Sigmoid colon (tissue), 4 donors: ENCODE measurements at regions not wholly inside any gene's neighbourhood (a gene's known extent, or its start where the extent isn't known, plus 50 kb on each side); places are given as distances from the start of the nearest gene placed in this dataset.

ENCODE experiments used
- CTCF ChIP-seq, 4 experiments: fragments of 450-650 bp in 3 of 4; fragments of 200-600 bp in 1 of 4; IDR thresholded peaks; one replicate each; pipeline ENCODE4 v1.5.1; 2016 to 2019; ENCODE audit warnings: antibody characterized with exemption in 4 of 4, mild to moderate bottlenecking in 3 of 4, moderate library complexity in 2 of 4
- POLR2A ChIP-seq, 2 donors: fragments of 450-650 bp; IDR thresholded peaks; one replicate each; pipeline ENCODE4 v1.6.1; 2016; ENCODE audit warnings: antibody characterized with exemption in 2 of 2, mild to moderate bottlenecking in 2 of 2, moderate library complexity in 2 of 2
- POLR2AphosphoS5 ChIP-seq, 4 donors: sonication (generic); formaldehyde crosslinking; IDR thresholded peaks; one replicate each; pipeline ENCODE4 v1.6.1; 2017; ENCODE audit warnings: antibody characterized with exemption in 4 of 4

DNA sequence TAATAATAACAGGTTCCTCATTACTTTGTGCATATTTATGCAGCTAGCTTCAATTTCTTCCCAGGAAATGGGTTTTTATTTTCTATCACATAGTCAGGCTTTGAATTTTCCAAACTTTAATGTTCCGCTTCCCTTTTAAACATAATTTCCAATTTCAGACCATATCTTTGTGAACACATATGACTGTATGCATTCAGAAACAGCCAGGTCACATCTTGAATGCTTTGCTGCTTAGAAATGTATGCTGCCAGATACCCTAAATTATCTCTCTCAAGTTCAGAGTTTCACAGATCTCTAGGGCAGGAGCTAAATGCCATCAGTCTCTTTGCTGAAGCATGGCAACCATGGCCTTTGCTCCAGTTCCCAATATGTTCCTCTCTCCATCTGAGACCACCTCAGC is 2203.8 kb downstream of the LRRC4C start:
- TF ChIP-seq CTCF (IDR thresholded peaks at IDR 0.05): no peak
- no peak for TF ChIP-seq POLR2A (IDR thresholded peaks at IDR 0.05)
- TF ChIP-seq POLR2AphosphoS5 (IDR thresholded peaks at IDR 0.05): no peak
